SK-N-SH (cell line): ENCODE measurements at regions not wholly inside any gene's neighbourhood (a gene's known extent, or its start where the extent isn't known, plus 50 kb on each side); places are given as distances from the start of the nearest gene placed in this dataset.

Source experiments
- CTCF ChIA-PET: fragments of 300-600, 350-600 bp; formaldehyde crosslinking; extraction: SDS; loops from one replicate; lab custom pipeline; 2021; lab: Yijun Ruan, JAX
- POLR2A ChIA-PET: fragments of 350-600 bp; sonication (Branson Sonifier 250); formaldehyde crosslinking; extraction: SDS; loops from one replicate; lab custom pipeline; 2020; ENCODE audit warnings: antibody characterized with exemption, inconsistent platforms; lab: Yijun Ruan, JAX
- DNase-seq: peaks from one replicate; pipeline ENCODE4 v3.0.0; 2012
- H2AFZ ChIP-seq: fragments of 200-600 bp; sonication (generic); 2 replicates; pipeline ENCODE4 v1.8.1; 2016; ENCODE audit warnings: antibody characterized with exemption, mild to moderate bottlenecking, low read depth
- H3F3A ChIP-seq: fragments of 200-600 bp; sonication (generic); replicated peaks from 2 replicates; pipeline ENCODE3; 2016; ENCODE audit warnings: antibody characterized with exemption, mild to moderate bottlenecking; ENCODE audit not compliant: insufficient read depth
- H3K27ac ChIP-seq, 2 experiments: fragments of 200-500 bp in 1 of 2; fragments of 200-600 bp in 1 of 2; sonication (Bioruptor generic) in 1 of 2; sonication (generic), shearing (Covaris generic) in 1 of 2; 2 replicates each; pipeline versions ENCODE4 v1.5.1 to v1.6.1; 2014 to 2016; ENCODE audit warnings: low read depth in 2 of 2, inconsistent platforms in 1 of 2, low read length in 1 of 2, mild to moderate bottlenecking in 1 of 2, mixed read lengths in 1 of 2
- H3K27me3 ChIP-seq: fragments of 200-600 bp; sonication (generic), shearing (Covaris generic); 2 replicates; pipeline ENCODE4 v1.6.1; 2016; ENCODE audit warnings: mixed run types; ENCODE audit not compliant: insufficient read depth
- H3K36me3 ChIP-seq, 2 experiments: fragments of 200-500 bp in 1 of 2; fragments of 200-600 bp in 1 of 2; sonication (Bioruptor generic) in 1 of 2; sonication (generic) in 1 of 2; replicated peaks in 1 of 2; 2 replicates each; pipeline versions ENCODE3 to v1.5.1; 2014 to 2016; ENCODE audit warnings: low read length in 1 of 2, mild to moderate bottlenecking in 1 of 2; ENCODE audit not compliant: insufficient read depth in 2 of 2, control insufficient read depth in 1 of 2
- H3K4me1 ChIP-seq, 2 experiments: fragments of 200-500 bp in 1 of 2; fragments of 200-600 bp in 1 of 2; sonication (Bioruptor generic) in 1 of 2; sonication (generic), shearing (Covaris generic) in 1 of 2; 2 replicates each; pipeline versions ENCODE4 v1.5.1 to v1.6.1; 2014 to 2016; ENCODE audit warnings: low read depth in 1 of 2, low read length in 1 of 2, mixed run types in 1 of 2; ENCODE audit not compliant: insufficient read depth in 2 of 2, control insufficient read depth in 1 of 2
- H3K4me2 ChIP-seq: fragments of 200-600 bp; sonication (generic), shearing (Covaris generic); 2 replicates; pipeline ENCODE4 v1.6.1; 2017; ENCODE audit warnings: mixed run types
- H3K4me3 ChIP-seq, 2 experiments: fragments of 200-500 bp in 1 of 2; fragments of 200-600 bp in 1 of 2; sonication (Bioruptor generic) in 1 of 2; sonication (generic), shearing (Covaris generic) in 1 of 2; 2 replicates each; pipeline versions ENCODE4 v1.5.1 to v1.8.1; 2014 to 2016; ENCODE audit warnings: low read depth in 2 of 2, inconsistent platforms in 1 of 2, low read length in 1 of 2, mild to moderate bottlenecking in 1 of 2, mixed read lengths in 1 of 2, moderate library complexity in 1 of 2
- H3K79me2 ChIP-seq: fragments of 200-600 bp; sonication (generic); 2 replicates; pipeline ENCODE4 v1.8.1; 2017; ENCODE audit warnings: mild to moderate bottlenecking; ENCODE audit not compliant: insufficient read depth
- H3K9ac ChIP-seq: fragments of 200-600 bp; sonication (generic); 2 replicates; pipeline ENCODE4 v1.6.1; 2017; ENCODE audit warnings: mixed run types
- H3K9me2 ChIP-seq: fragments of 200-600 bp; sonication (generic); 2 replicates; pipeline ENCODE4 v1.6.1; 2017; ENCODE audit warnings: mixed run types
- H3K9me3 ChIP-seq: fragments of 200-600 bp; sonication (generic); 2 replicates; pipeline ENCODE4 v1.6.1; 2017; ENCODE audit warnings: mixed run types, mild to moderate bottlenecking, moderate library complexity
- H4K20me1 ChIP-seq: fragments of 200-600 bp; sonication (generic); 2 replicates; pipeline ENCODE4 v1.6.1; 2017; ENCODE audit warnings: mild to moderate bottlenecking, mixed run types; ENCODE audit not compliant: insufficient read depth
- CHD2 ChIP-seq: fragments of 150-350 bp; IDR thresholded peaks from 2 replicates; pipeline ENCODE4 v1.6.1; 2018; ENCODE audit warnings: low read length; ENCODE audit not compliant: partially characterized antibody
- EZH2phosphoT487 ChIP-seq: fragments of 200-600 bp; sonication (generic); IDR thresholded peaks from 2 replicates; pipeline ENCODE4 v1.6.1; 2017; ENCODE audit warnings: low read depth, mixed run types, mild to moderate bottlenecking, antibody characterized with exemption, moderate library complexity, borderline replicate concordance
- GATA2 ChIP-seq: sonication (generic); formaldehyde crosslinking; IDR thresholded peaks from 2 replicates; pipeline ENCODE4 v1.5.0; 2020; ENCODE audit warnings: mild to moderate bottlenecking, missing genetic modification reagents
- IRF3 ChIP-seq: fragments of 150-350 bp; IDR thresholded peaks from 2 replicates; pipeline ENCODE4 v1.6.1; 2016; ENCODE audit warnings: mild to moderate bottlenecking, low read depth, low read length
- JUND ChIP-seq: IDR thresholded peaks from 2 replicates; pipeline ENCODE4 v1.4.0; 2012
- POLR2AphosphoS5 ChIP-seq: IDR thresholded peaks from 2 replicates; pipeline ENCODE4 v1.6.1; 2012; ENCODE audit warnings: low read depth, low read length
- RCOR1 ChIP-seq: fragments of 150-350 bp; IDR thresholded peaks from 2 replicates; pipeline ENCODE4 v1.6.1; 2017; ENCODE audit warnings: antibody characterized with exemption, low read length
- SIN3A ChIP-seq: IDR thresholded peaks from 2 replicates; pipeline ENCODE4 v1.6.1; 2012; ENCODE audit warnings: low read depth, mild to moderate bottlenecking, low read length, moderate library complexity, borderline replicate concordance
- SMC3 ChIP-seq: IDR thresholded peaks from 2 replicates; pipeline ENCODE4 v1.6.1; 2012; ENCODE audit warnings: low read depth, low read length, improper control_type of control experiment
- TAF1 ChIP-seq: IDR thresholded peaks from 2 replicates; pipeline ENCODE4 v1.6.1; 2012; ENCODE audit warnings: low read depth, mild to moderate bottlenecking, low read length, moderate library complexity, borderline replicate concordance
- USF1 ChIP-seq: IDR thresholded peaks from 2 replicates; pipeline ENCODE4 v1.4.0; 2012; ENCODE audit warnings: low read depth, borderline replicate concordance
- USF2 ChIP-seq: fragments of 150-350 bp; IDR thresholded peaks from 2 replicates; pipeline ENCODE4 v1.6.1; 2017; ENCODE audit warnings: antibody characterized with exemption, low read length, low read depth, borderline replicate concordance
- YY1 ChIP-seq: IDR thresholded peaks from 2 replicates; pipeline ENCODE4 v1.4.0; 2012; ENCODE audit warnings: low read depth, mild to moderate bottlenecking
- WGBS: methylation state at CpG from one replicate; pipeline ENCODE4 v1.1.6; 2017; ENCODE audit warnings: low lambda C conversion rate; 5-methylcytosine and 5-hydroxymethylcytosine counted together

- no peak for TF ChIP-seq IRF3
These were observed 337.3 kb downstream of the PRDM2 start (continued) for GRCh38 chr1:14037101-14037847.

GRCh38 chr1:14039582-14040430 lies 339.8 kb downstream of the PRDM2 start:
- POLR2A ChIA-PET: no interaction called here
- CTCF ChIA-PET: interaction anchor here (0.6 kb wide), 1 partner anchor 19 kb away, joined by 3 read pairs; no protein-coding TSS in a partner anchor
- no peak overlapping the region for H3K9ac ChIP-seq
- no peaks in the 10 kb centered on the region for H3K79me2 ChIP-seq
- no peaks in the 10 kb centered on the region for H3K27me3 ChIP-seq
- WGBS: 3% methylated on average over 11 of the region's 11 CpGs
- no peaks in the 10 kb centered on the region for H3K9me2 ChIP-seq
- no peaks in the 10 kb centered on the region for H3K4me1 ChIP-seq
- no peak overlapping the region for H3K4me3 ChIP-seq
- TF ChIP-seq SMC3 (no peak), USF1 (no peak), SIN3A (no peak), USF2 (no peak), POLR2AphosphoS5 (no peak), GATA2 (CRISPR knock-in tag) (no peak), RCOR1 (no peak), EZH2phosphoT487 (no peak), JUND (no peak), CHD2 (no peak), YY1 (no peak), TAF1 (no peak)
- TF ChIP-seq, all 33 proteins: peak for 0
- no peak overlapping the region for H2AFZ ChIP-seq
- DNase-seq: no peak
- H3K27ac ChIP-seq: no peak overlapping the region
- no peaks in the 10 kb centered on the region for H3K36me3 ChIP-seq
- H3F3A ChIP-seq: no peaks in the 10 kb centered on the region
- no peak overlapping the region for H3K4me2 ChIP-seq
- H3K9me3 ChIP-seq: 0 out of 2 replicates have a peak, but pooled peaks cover 3% of the 10 kb centered on the region
- no peaks in the 10 kb centered on the region for H4K20me1 ChIP-seq
